ENCODE measurements at regions not wholly inside any gene's neighbourhood (a gene's known extent, or its start where the extent isn't known, plus 50 kb on each side); places are given as distances from the start of the nearest gene placed in this dataset.

GRCh38 chr2:43033016-43033270 lies 193.5 kb downstream of the ZFP36L2 start:
- DNase-seq (ENCODE audit: extremely low spot score), result no peak
- CTCF ChIA-PET, result no interaction called here
- no peak for TF ChIP-seq CTCF (IDR thresholded peaks at IDR 0.05; ENCODE audit: control extremely low read depth, extremely low read depth, low read depth, missing control alignments)
- POLR2A ChIA-PET, result no interaction called here

GRCh38 chr2:43032213-43033015 lies 194.0 kb downstream of the ZFP36L2 start:
- TF ChIP-seq CTCF (IDR thresholded peaks at IDR 0.05; ENCODE audit: control extremely low read depth, extremely low read depth, low read depth, missing control alignments), result no peak
- POLR2A ChIA-PET, result no interaction called here
- DNase-seq (ENCODE audit: extremely low spot score), result no peak
- CTCF ChIA-PET, result interaction anchor here (1.1 kb wide), 1 partner anchor 14 kb away, joined by 3 read pairs; no protein-coding TSS in a partner anchor

GRCh38 chr2:43031471-43032212 lies 194.8 kb downstream of the ZFP36L2 start:
- no peak for DNase-seq (ENCODE audit: extremely low spot score)
- no peak for TF ChIP-seq CTCF (IDR thresholded peaks at IDR 0.05; ENCODE audit: control extremely low read depth, extremely low read depth, low read depth, missing control alignments)
- CTCF ChIA-PET, result interaction anchor here (1.1 to 1.3 kb wide), 2 partner anchors 15 to 19 kb away, joined by 3 to 4 read pairs; no protein-coding TSS in a partner anchor
- POLR2A ChIA-PET, result no interaction called here

GRCh38 chr2:43030551-43031307 lies 195.7 kb downstream of the ZFP36L2 start:
- ChIA-PET POLR2A (interaction anchor here (0.6 kb wide), 1 partner anchor 109 kb away, joined by 3 read pairs; no protein-coding TSS in a partner anchor), CTCF (interaction anchor here (1.1 to 1.3 kb wide), 2 partner anchors 20 kb away, joined by 3 to 4 read pairs; no protein-coding TSS in a partner anchor)
- DNase-seq (ENCODE audit: extremely low spot score), result no peak
- no peak for TF ChIP-seq CTCF (IDR thresholded peaks at IDR 0.05; ENCODE audit: control extremely low read depth, extremely low read depth, low read depth, missing control alignments)

GRCh38 chr2:43029186-43029585 lies 197.2 kb downstream of the ZFP36L2 start:
- TF ChIP-seq CTCF (IDR thresholded peaks at IDR 0.05; ENCODE audit: control extremely low read depth, extremely low read depth, low read depth, missing control alignments), result no peak
- CTCF ChIA-PET, result interaction anchor here (1.3 kb wide), 2 partner anchors 82 to 455 kb away, joined by 3 read pairs; no protein-coding TSS in a partner anchor
- POLR2A ChIA-PET, result no interaction called here
- DNase-seq (ENCODE audit: extremely low spot score), result no peak

GRCh38 chr2:43028188-43028587 lies 198.2 kb downstream of the ZFP36L2 start:
- POLR2A ChIA-PET, result no interaction called here
- no peak for DNase-seq (ENCODE audit: extremely low spot score)
- CTCF ChIA-PET, result interaction anchor here (1.3 kb wide), 1 partner anchor 81 kb away, joined by 3 read pairs; no protein-coding TSS in a partner anchor
- no peak for TF ChIP-seq CTCF (IDR thresholded peaks at IDR 0.05; ENCODE audit: control extremely low read depth, extremely low read depth, low read depth, missing control alignments)

Data from GM10248 (cell line).